ENCODE measurements at regions not wholly inside any gene's neighbourhood (a gene's known extent, or its start where the extent isn't known, plus 50 kb on each side); places are given as distances from the start of the nearest gene placed in this dataset.

DNA sequence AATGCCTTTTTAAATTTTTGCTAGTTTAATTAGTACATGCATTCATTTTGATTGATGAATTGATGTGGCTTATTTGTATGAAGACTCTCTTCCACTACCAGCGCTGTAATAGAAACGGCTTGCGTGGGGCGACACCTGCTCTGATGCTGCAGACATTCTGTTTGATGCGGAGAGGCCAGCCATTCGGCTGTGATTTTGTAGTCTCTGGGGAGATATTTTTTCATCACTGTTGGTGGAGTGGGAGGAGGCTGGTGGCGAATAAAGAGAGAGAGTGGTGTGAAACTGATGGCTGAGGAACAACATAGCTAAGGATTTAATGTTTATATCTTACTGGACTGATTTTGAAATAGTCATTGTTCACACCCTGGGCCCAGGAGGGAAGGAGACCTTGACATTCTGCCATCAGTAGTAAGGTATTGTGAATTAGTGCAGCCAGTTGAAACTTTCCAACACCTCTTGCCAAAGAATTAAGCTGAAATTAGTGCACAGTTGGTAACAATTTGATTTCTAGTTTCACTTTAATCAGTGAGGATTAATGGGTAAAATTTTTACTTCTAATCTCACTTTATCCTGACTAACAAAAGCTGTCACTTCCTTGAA is 224.1 kb downstream of the MTX2 start (continued):
- TF ChIP-seq, protein P1, sequence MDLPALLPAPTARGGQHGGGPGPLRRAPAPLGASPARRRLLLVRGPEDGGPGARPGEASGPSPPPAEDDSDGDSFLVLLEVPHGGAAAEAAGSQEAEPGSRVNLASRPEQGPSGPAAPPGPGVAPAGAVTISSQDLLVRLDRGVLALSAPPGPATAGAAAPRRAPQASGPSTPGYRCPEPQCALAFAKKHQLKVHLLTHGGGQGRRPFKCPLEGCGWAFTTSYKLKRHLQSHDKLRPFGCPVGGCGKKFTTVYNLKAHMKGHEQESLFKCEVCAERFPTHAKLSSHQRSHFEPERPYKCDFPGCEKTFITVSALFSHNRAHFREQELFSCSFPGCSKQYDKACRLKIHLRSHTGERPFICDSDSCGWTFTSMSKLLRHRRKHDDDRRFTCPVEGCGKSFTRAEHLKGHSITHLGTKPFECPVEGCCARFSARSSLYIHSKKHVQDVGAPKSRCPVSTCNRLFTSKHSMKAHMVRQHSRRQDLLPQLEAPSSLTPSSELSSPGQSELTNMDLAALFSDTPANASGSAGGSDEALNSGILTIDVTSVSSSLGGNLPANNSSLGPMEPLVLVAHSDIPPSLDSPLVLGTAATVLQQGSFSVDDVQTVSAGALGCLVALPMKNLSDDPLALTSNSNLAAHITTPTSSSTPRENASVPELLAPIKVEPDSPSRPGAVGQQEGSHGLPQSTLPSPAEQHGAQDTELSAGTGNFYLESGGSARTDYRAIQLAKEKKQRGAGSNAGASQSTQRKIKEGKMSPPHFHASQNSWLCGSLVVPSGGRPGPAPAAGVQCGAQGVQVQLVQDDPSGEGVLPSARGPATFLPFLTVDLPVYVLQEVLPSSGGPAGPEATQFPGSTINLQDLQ (CRISPR knock-in tag; IDR thresholded peaks at IDR 0.05): no peak
- TF ChIP-seq ZNF644 (CRISPR knock-in tag; IDR thresholded peaks at IDR 0.05; ENCODE audit: low read depth) (no peak), SMARCC2 (IDR thresholded peaks at IDR 0.05) (no peak), PRPF4 (IDR thresholded peaks at IDR 0.05; ENCODE audit: low read depth, low read length, poor library complexity, severe bottlenecking) (no peak), ZNF766 (CRISPR knock-in tag; IDR thresholded peaks at IDR 0.05; ENCODE audit: borderline replicate concordance) (no peak)

DNA sequence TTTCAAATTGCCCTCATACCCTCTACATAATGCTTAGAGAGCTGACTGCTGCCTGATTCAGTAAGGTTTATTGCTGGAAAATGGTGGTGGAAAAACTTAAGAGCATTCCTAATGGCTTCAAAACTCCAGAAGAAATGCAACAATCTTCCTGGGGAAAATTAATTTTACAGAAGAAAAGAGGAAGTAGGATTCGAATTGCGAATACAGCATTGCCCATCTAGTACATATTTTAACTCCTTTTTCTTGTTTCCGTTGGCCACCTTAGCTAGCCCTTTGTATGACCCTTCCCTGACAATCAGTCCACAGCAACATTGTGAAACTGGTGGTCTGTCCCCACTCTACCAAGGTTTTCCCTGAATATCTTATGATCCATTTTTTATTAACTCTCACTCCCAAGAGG is 224.7 kb downstream of the MTX2 start:
- no peaks in the 10 kb centered on the region for H4K20me1 ChIP-seq (ENCODE audit: insufficient read depth, low read length)
- no peak overlapping the region for H3K9ac ChIP-seq (ENCODE audit: insufficient read depth, low read depth, low read length)
- no peak overlapping the region for H3K4me3 ChIP-seq (replicated peaks in 1 of 3; ENCODE audit: insufficient read depth in 1 of 3, low read depth in 2 of 3, low read length in 3 of 3)
- H2AFZ ChIP-seq (ENCODE audit: low read length): no peak overlapping the region
- H3K4me1 ChIP-seq (ENCODE audit: insufficient read depth, low read length): no peaks in the 10 kb centered on the region
- no peaks in the 10 kb centered on the region for H3K9me3 ChIP-seq (ENCODE audit: low read length)
- no peak overlapping the region for H3K4me2 ChIP-seq (ENCODE audit: low read depth, low read length)
- ChIA-PET CTCF (ENCODE audit: low intra/inter-chr PET ratio, low total read pairs) (no interaction called here), POLR2A (no interaction called here)
- in situ Hi-C loops (cut with HindIII; ENCODE audit: extremely low pct_ligation_motif_present, low pct_unique_long_range_greater_than_20kb) (no loop called here), intact Hi-C loops (cut with micrococcal nuclease; ENCODE audit: unreplicated experiment) (no loop called here)
- FAIRE-seq (no peak), ATAC-seq (no peak), DNase-seq (ENCODE audit: low spot score) (no peak)
- no TSS peak for BruUV-seq (replicated peaks)
- no peaks in the 10 kb centered on the region for H3K79me2 ChIP-seq (ENCODE audit: insufficient read depth, low read length)
- H3K27me3 ChIP-seq (ENCODE audit: control insufficient read depth in 1 of 2, insufficient read depth in 2 of 2, low read length in 2 of 2): peaks cover 0 to 30% of the 10 kb centered on the region in 2 experiments; a peak in 3 of 5 replicates
- H3K36me3 ChIP-seq (replicated peaks in 1 of 2; ENCODE audit: control insufficient read depth in 1 of 2, insufficient read depth in 2 of 2, low read length in 2 of 2): no peaks in the 10 kb centered on the region
- 9% methylated on average over 3 of the region's 3 CpGs for WGBS (ENCODE audit: low lambda C conversion rate)
- H3K27ac ChIP-seq (ENCODE audit: extremely low read length, insufficient read depth, low read length): no peak overlapping the region
- TF ChIP-seq BORCS8-MEF2B (CRISPR knock-in tag; IDR thresholded peaks at IDR 0.05): no peak
- no peak for TF ChIP-seq PHF21A (CRISPR knock-in tag; IDR thresholded peaks at IDR 0.05)

Data from HepG2 (cell line).